Stimulated activated CD4-positive, alpha-beta T cell treated with anti-CD3 and anti-CD28 coated beads, Interleukin-12 subunit alpha, Interleukin-12 subunit beta, amount 100 ng/mL, for 4 hours (primary cell): ENCODE measurements at regions not wholly inside any gene's neighbourhood (a gene's known extent, or its start where the extent isn't known, plus 50 kb on each side); places are given as distances from the start of the nearest gene placed in this dataset.

Experiments used
- DNase-seq: peaks from one replicate; pipeline ENCODE4 v3.0.0-alpha.2; 2020

DNA sequence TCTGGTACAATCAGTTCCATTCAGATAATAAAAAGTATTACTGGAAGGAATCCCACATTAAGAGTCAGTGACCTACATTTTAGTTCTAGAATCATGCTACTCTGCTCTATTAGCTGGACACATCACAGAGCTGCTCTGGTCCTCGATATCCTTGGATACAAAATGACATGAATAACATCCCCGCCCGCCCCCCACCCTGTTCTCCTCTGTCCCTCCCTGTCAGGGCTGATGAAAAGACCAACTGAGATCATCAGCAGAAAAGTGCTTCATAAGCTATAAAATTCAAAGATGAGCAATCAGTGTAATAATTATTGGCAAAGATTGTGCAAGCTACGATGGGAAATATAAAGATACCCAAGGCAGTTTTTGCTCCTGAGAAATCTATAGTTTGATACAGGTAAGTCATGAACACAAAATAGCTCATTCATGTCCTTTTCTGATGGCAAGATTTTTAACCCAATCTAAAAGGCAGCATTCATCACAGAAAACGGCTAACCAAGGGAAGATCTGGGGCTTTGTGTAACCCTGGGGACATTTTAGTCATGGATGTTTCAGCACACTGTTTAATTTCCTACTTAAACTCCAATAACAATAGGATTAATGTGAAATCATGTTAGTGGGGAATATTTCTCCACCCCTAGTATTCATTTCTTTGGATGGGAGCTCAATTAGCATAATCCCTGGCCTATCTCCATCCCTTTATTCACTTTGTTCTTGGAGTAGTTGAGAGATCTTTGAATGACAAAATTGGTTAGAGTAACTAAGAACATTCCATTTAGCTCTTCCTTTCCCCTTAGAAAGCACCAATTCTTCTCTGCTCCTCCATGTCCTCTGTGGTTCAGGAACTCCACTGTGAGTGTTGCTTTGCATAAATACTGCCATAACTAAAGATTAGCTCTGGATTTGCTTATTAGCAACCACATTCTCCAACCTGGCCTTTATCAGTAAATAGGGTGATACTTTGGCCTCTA lies 459.4 kb upstream of the GRIA1 start:
- no peak for DNase-seq

DNA sequence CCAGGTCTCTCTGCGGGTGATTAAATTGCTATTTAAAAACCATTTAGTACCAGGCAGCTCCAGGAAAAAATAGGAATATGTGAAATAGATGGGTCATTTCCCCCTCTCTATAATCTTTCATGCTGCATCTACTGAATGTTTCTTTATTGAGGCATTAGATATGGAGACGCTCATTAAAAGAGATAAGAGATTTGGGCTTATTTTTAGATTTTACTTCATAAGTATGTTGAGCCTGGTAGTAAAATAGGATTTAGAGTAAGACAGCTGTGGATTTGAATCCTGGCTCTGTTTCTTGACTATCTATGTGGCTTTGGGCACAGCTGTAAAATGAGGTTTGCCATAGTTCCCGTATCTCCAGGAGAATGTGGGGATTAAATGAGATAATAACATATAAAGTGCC lies 451.0 kb upstream of the GRIA1 start:
- no peak for DNase-seq

DNA sequence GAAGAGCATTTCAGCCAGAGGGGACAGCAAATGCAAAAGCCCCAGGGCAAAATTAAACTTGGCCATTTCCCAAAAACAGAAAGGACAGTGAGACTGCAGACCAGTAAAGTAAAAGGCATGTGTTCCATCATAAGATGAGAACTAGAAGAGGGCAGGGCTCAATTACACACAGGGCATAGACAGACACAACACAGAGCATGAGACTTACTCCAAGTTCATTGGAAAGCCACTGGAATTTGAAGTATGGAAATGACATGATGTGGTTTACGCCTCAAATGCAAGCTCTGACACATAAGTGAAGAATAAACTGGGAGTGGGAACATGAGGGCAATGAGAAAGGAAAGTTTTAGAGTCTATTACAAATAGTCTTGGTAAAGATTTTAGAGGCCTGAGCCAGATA lies 446.6 kb upstream of the GRIA1 start:
- DNase-seq, result no peak

DNA sequence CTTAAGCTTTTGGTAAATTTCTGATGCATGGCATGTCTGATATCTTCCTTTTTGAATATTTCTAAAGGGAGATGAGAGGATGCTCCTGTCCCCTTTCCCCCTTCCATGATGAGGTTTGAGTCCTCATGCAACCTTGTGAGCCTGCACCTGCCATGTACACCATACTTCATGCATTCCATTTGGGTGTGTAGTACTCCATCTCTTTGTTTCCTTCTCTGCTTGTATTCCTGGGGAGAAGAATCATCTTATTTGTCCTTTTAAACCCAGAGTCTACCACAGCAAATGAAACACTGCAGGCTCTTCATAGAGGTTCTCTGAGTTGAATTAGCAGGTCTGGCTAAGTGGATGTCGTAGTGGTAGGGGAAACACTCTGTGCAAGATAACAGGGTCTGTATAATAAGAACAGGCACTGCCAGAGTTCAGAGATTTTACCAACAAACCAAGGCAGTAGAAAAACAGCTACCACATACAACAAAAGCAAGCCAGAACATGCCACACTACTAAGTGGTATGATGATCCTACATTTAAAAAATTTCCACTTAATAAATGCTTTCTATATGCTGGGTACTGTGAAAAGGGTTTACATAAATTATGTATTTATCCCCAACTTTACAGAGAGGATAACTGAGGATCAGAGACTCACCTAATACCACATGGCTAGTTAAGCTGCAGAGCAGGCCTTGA lies 439.8 kb upstream of the GRIA1 start:
- DNase-seq, result no peak

DNA sequence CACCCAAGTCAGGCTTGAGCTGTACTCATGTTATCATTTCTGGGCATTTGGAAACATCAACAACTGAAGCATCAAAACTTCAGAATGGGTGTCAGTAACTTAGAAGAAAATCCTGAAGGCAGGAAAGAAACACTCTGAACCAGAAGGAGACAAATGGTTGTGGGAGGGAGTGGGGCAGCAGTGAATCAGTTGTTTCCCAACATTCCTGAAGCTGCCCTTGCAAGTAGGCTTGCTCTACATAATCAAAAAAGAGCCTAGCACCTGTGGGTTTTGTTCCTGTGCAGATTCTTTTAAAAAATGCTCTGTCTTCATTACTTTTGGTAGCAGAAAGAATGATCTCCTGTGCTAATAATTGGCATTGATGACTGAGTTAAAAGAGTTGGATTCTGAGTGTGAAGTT lies 424.2 kb upstream of the GRIA1 start:
- DNase-seq, result no peak

DNA sequence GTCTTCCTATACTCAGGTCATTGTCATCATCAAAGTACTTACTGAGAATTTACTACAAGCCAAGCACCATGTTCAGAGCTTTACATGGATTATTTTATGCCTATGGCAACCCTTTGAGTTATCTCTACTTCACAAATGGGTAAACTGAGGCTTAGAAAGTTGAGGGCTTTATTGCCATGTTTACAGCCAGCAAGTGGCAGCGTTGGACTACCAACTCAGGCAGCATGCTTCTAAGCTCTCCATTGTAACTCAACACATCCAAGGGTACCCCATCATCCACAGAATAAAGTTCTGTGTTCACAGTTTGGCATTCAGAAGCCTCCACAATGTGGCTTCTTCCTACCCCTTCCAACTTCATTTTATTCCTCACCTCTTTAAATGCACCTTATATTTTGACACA lies 422.6 kb upstream of the GRIA1 start:
- DNase-seq, result no peak

DNA sequence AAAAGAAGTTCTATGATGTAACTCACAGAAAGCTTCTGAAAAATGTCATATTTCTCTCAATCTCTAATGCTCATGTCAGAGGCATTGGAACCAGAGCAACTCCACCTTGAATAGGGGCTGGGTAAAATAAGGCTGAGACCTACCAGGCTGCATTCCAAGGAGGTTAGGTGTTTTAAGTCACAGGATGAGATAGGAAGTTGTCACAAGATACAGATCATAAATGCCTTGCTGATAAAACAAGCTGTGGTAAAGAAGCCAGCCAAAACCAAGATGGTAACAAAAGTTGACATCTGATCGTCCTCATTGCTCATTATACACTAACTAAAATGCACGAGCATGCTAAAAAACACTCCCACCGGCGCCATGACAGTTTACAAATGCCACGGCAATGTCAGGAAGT lies 411.1 kb upstream of the GRIA1 start:
- DNase-seq, result no peak

DNA sequence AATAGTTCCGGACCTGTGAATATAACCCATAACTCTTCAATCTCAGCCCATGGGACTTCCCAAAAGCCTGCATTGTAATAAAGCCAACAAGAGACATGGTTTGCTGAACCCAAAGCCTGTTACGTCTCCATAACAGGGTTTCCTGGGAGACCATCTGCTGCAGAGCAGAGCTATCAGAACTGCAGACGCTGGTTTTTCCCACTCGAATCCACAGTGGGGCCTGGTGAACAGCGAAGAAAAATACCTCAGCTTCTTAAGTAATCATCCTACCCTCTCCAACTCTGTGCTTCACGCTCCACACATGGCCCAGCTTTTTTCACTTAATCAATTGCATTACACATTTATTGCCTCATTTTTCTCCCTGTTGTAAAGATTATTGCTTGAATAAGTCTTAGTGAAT lies 409.5 kb upstream of the GRIA1 start:
- no peak for DNase-seq

DNA sequence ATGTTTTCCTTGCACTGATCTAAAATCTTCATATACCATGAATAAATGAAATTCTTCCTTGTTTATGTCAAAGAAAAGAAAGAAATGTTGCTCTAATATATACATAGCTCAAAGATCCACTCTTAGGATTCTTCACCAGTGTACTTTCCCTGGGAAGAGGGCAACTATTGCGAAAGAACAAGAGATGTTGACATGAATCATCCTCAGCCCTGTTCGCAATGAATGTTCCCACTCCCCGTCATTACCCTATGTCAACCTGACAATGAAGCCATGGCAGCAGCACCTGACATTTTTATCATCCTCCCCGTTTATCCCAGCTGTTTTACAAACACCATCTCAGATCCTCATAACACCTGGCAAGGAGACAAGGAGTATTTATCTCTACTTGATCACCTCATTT lies 409.1 kb upstream of the GRIA1 start:
- DNase-seq, result no peak

DNA sequence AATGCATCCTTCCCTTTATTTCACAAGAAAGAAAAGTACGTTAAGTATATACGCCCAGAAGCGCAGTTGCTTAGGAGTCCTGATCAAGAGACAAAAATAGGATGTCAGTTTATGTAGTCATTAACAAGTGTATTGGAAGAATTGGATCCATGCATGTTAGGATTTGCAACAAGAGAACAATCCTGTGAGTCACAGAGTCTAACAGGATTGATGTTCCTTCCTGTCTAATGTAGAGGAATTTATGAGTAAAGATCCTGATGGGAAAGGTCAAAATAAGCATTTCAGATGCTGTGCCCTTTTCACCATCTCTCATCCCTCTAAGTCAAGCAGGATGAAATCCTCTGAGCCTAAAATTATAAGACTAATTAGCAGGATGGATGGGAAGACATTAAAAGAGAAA lies 406.0 kb upstream of the GRIA1 start:
- no peak for DNase-seq

DNA sequence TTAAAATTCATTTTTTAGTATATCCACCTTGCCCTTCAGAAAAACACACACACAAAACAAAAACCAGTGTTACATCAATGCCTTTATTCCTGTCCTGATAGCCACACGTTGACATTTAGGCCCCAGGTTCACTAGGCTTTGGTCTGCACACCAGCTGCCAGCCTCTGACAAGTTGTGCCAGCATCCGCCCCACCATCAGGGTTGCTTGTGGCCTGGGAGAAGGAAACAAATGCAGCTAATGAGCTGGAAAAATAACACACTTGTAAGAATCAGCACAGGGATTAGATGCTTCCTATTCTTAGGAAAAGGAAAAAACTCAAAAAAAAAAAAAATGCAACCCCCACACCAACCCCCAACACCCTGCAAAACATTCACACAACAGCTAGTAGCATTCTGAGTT lies 404.0 kb upstream of the GRIA1 start:
- no peak for DNase-seq

DNA sequence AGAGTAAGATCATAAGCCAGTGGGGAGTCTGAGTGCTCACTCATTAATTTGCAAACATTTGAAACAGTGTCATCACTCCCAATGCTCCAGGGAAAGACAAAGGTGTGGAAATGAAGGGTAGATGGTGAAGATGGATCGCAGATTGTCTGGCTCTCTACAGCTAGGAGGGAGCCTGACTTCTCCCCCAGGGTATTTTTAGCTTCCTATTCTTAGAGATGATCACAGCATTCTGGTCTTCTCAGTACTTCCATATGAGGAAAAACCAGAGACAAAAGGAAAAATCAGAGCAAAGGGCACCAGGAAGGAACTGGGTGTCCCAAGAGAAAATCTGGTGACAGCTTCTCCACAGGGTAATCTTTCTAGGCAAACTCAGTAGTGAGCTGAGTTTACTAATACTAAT lies 401.9 kb upstream of the GRIA1 start:
- no peak for DNase-seq

DNA sequence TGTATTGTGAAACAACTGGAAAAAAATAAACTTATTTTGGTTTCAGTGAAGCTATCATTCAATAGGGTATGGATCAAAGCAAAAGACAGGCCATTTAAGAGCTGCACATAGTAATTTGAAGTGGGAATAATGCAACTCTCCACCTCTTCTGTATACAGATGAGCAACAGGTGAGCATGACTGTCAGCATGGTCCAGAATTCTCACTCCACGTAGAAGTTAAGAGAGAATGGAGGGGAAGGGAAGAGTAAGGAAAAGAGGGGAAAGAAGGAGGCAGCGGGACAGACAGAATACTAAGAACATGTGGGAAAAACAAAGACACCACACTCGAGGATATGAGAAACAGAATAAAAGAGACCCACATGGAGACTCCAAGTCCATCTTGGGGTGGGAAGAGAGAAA lies 396.1 kb upstream of the GRIA1 start:
- DNase-seq, result no peak

DNA sequence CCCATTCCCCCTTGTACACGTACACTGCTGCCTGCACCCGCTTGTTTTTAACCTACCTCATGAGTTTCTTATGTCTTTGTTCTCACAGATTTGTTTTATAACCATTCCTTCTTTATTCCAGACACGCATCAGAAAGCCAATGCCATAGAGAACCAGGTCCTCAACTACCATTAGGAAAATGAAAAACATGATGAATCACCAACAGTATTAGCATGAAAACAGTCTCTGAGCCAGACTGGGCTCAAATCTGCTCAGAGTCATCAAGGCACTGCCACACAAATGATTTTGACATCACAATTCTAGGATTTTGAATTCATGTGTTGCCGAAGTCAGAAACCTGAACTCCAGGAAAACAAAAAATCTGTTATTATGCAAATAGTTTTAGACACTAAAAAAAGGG lies 394.1 kb upstream of the GRIA1 start:
- DNase-seq, result no peak

DNA sequence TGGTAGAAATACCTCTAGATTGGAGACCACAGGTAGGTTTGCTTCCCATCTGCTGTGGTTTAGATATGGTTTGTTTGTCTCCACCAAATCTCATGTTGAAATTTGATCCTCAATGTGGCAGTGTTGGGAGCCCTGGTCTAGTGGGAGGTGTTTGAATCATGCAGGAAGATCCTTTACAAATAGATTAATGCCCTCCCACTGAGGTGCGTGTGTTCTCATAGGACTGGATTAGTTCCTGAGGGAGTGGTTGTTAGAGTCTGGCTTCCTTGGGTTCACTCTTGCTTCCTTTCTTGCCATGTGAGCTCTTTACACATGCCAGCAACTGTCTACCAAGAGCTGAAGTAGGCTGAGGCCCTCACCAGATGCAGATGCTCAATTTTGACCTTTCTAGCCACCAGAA lies 391.1 kb upstream of the GRIA1 start:
- no peak for DNase-seq

DNA sequence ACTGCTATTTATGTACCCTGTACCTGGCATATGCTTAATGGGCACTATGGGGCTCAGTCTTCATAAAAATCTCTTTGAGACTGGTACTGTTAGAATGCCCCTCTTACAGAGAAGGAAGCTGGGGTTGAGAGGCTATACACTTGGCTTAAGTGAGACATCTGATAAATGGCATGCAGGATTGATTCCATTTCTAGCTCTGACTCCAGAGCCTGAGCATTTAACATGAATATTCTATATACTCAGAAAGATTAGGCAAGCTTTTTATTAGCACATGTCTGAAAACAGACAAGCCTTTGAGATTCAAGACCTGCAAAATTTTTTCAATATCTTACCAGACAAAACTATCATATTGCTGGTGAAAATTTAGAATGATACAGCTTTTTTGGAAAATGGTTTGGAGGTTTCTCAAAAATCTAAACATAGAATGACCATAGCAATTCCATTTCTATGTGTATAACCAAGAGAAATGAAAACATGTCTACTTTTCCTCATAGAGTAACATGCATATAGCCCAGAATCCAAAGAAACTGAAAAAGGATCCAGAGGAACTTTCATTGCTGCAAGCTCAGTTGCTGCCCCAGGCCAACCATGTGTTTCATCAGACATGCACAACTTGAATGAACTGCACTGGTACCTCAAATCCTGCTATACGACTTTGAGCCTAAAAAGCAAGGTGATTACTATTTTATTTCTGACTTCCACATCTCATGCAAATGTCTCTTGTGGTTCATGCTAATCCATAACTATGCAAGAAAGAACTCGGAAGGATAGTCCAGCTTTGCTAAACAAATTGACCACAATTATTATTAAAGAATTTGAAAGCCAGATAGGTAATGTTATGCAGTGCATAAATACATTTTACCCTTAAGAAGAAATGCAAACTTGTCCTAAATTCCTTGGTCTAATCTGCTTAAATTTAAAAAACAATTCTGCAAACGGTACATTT lies 389.0 kb upstream of the GRIA1 start:
- DNase-seq, result no peak

DNA sequence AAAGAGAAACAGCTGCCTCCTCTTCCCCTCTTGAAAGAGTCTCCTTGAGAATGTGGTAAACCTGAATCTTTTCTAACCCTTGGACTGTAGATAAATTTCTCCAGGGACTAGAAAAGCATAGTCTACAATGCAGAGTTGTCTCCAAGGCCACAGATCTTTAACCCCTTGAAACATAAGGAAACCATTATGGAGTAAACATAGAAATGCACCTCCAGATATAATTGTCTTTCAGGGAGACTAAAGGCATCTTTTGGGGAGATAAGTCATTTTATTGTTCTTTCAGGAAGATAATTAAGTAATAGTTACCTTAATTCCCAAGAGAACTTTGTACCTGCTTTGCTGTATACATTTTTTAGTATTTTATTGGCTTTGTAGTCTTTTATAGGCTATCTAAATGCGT lies 373.6 kb upstream of the GRIA1 start:
- no peak for DNase-seq

DNA sequence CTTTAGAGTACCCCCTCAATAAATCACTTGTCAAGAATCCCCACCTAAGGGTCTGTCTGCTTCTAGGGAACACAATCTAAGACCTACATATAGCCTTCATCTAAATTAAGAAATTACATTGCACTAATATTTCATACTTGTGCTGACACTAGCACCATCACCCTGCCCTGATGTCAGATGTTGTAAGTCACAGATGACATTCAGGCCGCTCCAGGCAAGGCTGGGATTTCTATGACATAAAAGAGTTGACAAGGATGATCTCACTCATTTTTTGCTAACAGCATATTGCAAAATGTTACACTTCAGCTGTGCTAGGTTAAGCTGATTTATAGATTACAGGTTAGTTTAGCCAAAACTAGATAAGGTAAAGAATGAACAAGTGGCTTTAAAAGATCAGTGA lies 372.5 kb upstream of the GRIA1 start:
- DNase-seq, result no peak

DNA sequence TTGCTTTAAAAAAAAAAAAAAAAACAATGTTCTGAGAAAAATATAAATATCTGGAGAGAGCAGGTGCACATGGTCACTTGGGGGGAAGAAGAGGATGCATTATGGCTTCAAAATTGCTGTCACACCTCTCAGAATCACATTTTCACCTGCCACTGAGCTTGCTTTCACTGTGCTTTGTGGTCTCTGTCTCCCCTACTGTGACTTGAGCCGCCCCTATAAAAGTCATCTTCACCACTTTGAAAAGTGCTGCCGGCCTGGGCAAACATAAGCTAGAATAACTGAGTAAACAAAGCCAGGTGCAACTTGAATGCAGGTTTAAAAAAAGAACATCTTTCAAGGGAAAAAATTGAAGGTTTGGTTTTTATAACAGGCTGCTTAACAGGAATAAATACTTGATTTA lies 368.1 kb upstream of the GRIA1 start:
- DNase-seq, result no peak

DNA sequence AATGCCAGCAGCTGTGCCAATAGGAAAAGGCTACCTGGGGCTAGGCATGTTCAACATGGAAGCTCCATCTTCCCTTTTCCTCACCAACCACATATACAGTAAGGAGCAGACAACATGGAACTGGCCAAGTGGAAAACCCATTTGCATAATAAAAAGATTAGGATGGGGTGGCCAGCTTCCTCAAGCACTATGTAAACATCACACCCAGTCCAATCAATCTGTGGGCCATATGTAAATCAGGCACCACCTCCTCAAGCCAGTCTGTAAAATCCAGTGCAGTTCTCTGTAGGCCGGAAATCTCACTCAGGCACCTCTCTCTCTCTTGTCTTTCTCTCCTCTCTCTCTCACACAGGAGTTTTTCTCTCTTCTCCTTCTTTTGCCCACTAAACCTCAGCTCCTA lies 360.2 kb upstream of the GRIA1 start:
- DNase-seq, result no peak

DNA sequence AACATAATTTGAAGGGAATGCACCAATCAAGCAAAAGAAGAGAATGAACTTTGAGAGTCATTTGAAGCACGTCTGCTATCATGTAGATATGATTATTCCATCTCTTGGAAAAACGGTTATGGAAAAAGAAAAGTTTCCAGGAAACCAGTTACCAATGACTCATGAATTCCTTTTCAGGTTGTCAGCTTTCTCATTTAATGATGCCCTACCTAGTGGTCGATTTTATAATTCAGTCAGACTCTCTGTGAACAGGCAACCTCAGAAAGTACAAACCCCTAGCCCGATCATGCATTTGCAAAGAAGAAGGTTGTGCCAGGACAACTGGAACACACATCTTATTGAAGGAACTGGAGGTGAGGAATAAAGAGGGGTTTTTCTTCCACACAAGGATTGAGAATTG lies 355.1 kb upstream of the GRIA1 start:
- no peak for DNase-seq

DNA sequence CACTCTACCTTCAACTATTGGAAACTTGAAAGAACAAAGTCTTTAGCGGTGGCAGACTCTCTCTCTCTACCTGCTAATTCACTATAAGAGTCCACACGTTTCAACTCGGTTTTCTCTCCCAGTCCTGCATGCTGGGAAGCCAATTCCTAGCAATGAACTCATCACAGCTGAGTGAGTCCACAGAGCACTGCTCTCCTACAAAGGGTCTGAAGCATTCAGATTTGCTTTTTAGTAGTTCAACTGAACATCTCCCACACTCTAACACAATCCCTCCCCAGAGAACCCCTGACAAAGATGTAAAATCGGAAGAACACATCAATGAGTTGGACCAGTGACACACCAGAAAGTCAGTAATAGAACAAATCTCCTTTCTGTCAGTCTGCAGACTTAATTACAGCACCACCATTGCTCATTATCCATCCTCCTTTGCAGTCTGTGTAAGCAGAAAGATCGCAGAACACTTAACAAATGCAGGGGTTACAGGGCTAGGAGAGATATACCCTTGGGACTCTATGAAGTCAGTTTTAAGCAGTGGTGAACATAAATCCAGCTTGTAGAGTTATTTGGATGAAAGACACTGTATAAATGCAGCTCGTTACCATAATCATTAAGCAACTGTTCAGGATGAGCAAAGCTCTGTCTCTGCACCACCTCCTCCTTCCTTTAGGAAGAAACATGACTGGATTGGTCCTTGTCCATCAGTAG lies 353.4 kb upstream of the GRIA1 start:
- no peak for DNase-seq
